ENCODE measurements at regions not wholly inside any gene's neighbourhood (a gene's known extent, or its start where the extent isn't known, plus 50 kb on each side); places are given as distances from the start of the nearest gene placed in this dataset.
"Not testable (repeated sequence)": the region's sequence is repeated elsewhere in the genome, so short reads cannot be mapped to it uniquely, and the experiment has no call there.

DNA sequence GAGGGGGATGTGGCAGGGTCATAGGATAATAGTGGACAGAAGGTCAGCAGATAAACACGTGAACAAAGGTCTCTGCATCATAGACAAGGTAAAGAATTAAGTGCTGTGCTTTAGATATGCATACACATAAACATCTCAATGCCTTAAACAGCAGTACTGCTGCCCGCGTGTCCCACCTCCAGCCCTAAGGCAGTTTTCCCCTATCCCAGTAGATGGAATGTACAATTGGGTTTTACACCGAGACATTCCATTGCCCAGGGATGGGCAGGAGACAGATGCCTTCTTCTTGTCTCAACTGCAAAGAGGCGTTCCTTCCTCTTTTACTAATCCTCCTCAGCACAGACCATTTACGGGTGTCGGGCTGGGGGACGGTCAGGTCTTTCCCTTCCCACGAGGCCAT is 81.7 kb upstream of the BTG3 start:
- TF ChIP-seq, protein P1, sequence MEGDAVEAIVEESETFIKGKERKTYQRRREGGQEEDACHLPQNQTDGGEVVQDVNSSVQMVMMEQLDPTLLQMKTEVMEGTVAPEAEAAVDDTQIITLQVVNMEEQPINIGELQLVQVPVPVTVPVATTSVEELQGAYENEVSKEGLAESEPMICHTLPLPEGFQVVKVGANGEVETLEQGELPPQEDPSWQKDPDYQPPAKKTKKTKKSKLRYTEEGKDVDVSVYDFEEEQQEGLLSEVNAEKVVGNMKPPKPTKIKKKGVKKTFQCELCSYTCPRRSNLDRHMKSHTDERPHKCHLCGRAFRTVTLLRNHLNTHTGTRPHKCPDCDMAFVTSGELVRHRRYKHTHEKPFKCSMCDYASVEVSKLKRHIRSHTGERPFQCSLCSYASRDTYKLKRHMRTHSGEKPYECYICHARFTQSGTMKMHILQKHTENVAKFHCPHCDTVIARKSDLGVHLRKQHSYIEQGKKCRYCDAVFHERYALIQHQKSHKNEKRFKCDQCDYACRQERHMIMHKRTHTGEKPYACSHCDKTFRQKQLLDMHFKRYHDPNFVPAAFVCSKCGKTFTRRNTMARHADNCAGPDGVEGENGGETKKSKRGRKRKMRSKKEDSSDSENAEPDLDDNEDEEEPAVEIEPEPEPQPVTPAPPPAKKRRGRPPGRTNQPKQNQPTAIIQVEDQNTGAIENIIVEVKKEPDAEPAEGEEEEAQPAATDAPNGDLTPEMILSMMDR (IDR thresholded peaks at IDR 0.05; ENCODE audit: poor library complexity): not testable (repeated sequence)
- not testable (repeated sequence) for TF ChIP-seq EZH2phosphoT487 (IDR thresholded peaks at IDR 0.05; ENCODE audit: low read depth, severe bottlenecking, unreplicated experiment); EZH2 (IDR thresholded peaks at IDR 0.05; ENCODE audit: borderline replicate concordance)

Measured in hepatocyte (in vitro differentiated cells).